Heart left ventricle (tissue), 13 donors: ENCODE measurements at regions not wholly inside any gene's neighbourhood (a gene's known extent, or its start where the extent isn't known, plus 50 kb on each side); places are given as distances from the start of the nearest gene placed in this dataset.

Source experiments
- CTCF ChIP-seq, 12 donors: fragments of 200-600 bp; sonication (generic) in 4 of 12; IDR thresholded peaks; one replicate each; pipeline versions ENCODE4 v1.5.0 to v1.8.0; 2018 to 2022; ENCODE audit warnings: antibody characterized with exemption in 12 of 12, mild to moderate bottlenecking in 5 of 12
- POLR2A ChIP-seq, 2 donors: fragments of 450-650 bp; IDR thresholded peaks; one replicate each; pipeline ENCODE4 v1.6.1; 2017; ENCODE audit warnings: antibody characterized with exemption in 2 of 2, mild to moderate bottlenecking in 2 of 2, moderate library complexity in 2 of 2
- donor health status: ischemic (EF 13 %, LVEDD 7.1; RV severe dilation, severe dysfunction).
- donor health status: DM: no; HTN: yes; CAD: no.
- donor health status: DM: no; HTN: no; CAD: no.
- donor health status: ischemic (EF 25% LVEDD 6.9; RV normal size, moderate dysfunction).
- donor health status: ischemic (EF 25% LVEDD 5.7; RV mildly dilated, moderate dysfunction).
- donor health status: ischemic (EF 35%, LVEDD 5.7; RV mildly dilated, moderate dysfunction).
- donor health status: nonischemic (EF 11% LVEDD 7.7; RV severe dilation, severe dysfunction).
- donor health status: DM: yes; HTN: yes; CAD: no.
- donor health status: PGD.
- donor health status: ischemic (EF 29% LVEDD 5.4; RV normal size, mild dysfunction).
- donor health status: nonischemic (EF 23%, LVEDD 6.1; RV moderate dilation, normal function).

DNA sequence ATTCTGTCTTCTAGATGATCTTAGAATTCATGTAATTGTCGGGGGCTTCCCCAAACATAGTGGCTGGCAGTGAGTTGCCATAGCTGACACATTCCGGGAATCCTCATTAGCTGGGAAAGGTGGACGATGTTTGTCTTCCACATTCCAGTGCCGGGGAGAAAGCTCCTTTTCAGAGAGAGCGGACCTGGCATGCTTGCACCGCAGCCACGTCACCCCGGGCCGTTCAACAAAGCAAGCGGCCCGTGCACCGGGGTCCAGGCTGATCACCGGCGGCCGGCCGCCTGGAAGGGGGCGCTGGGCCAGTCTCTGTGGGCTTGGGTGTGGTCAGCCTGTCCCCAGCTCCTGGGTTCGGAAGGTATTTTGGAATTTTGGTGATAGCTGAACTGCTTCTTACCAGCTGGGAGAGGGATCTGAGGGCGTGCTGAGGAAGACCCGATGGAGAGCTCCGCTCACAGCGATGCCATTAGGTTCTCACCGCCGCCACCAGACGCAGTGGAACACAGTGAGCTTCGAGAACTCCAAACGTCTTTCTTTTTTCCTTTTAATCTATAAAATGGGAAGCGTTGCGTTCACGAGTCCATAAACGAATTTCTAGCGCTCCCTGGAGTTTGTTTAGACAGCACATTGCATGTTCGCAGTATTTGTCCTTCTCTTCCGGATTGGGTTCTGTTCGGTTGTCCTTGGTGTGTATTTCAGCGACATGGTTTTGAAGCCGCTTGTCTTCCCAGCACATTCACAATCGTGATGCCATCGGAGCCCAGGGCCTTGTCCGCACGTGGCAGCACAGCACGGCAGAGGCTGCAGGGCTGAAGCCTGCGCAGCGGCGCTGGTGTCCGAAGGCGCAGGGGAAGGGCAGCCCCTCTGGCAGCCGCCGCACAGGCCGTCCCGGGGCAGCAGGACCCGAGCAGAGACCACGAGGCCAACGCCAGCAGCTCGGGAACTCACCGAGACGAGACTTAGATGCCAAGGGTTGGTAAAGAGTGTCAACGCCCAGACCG lies 557.6 kb downstream of the QKI start:
- TF ChIP-seq POLR2A (IDR thresholded peaks at IDR 0.05) (no peak), CTCF (IDR thresholded peaks at IDR 0.05) (no peak)
